Fibroblast of the aortic adventitia (primary cell): ENCODE measurements at regions not wholly inside any gene's neighbourhood (a gene's known extent, or its start where the extent isn't known, plus 50 kb on each side); places are given as distances from the start of the nearest gene placed in this dataset.

Source experiments
- DNase-seq: peaks from one replicate; pipeline ENCODE4 v3.0.0-alpha.2; 2010; ENCODE audit warnings: low read depth
- H3K4me3 ChIP-seq: 2 replicates; pipeline ENCODE4 v1.5.1; 2011; ENCODE audit warnings: low read depth, mild to moderate bottlenecking, control low read depth, low read length, moderate library complexity
- CTCF ChIP-seq: IDR thresholded peaks from 2 replicates; pipeline ENCODE4 v1.5.1; 2011; ENCODE audit warnings: mild to moderate bottlenecking, low read length, control low read depth, inconsistent platforms; ENCODE audit not compliant: insufficient read depth

- no peak for TF ChIP-seq CTCF
- no peak for DNase-seq
- H3K4me3 ChIP-seq, result no peak overlapping the region
Observed at GRCh38 chr2:212915121-212915782, 236.2 kb downstream of the IKZF2 start.

- H3K4me3 ChIP-seq, result no peak overlapping the region
- no peak for DNase-seq
- no peak for TF ChIP-seq CTCF
Observed at GRCh38 chr2:212914392-212914791, 237.0 kb downstream of the IKZF2 start.

GRCh38 chr2:212913640-212914306 is 237.6 kb downstream of the IKZF2 start:
- TF ChIP-seq CTCF, result no peak
- DNase-seq, result no peak
- H3K4me3 ChIP-seq, result no peak overlapping the region

GRCh38 chr2:212912445-212913103 is 238.8 kb downstream of the IKZF2 start:
- no peak for TF ChIP-seq CTCF
- no peak overlapping the region for H3K4me3 ChIP-seq
- DNase-seq, result peak; percentile 82

GRCh38 chr2:212911011-212911410 is 240.4 kb downstream of the IKZF2 start:
- no peak for TF ChIP-seq CTCF
- H3K4me3 ChIP-seq, result no peak overlapping the region
- no peak for DNase-seq

- no peak for DNase-seq
- no peak overlapping the region for H3K4me3 ChIP-seq
- no peak for TF ChIP-seq CTCF
Observed at GRCh38 chr2:212908682-212909435, 242.6 kb downstream of the IKZF2 start.
